Right renal pelvis (tissue), 4 donors: ENCODE measurements at regions not wholly inside any gene's neighbourhood (a gene's known extent, or its start where the extent isn't known, plus 50 kb on each side); places are given as distances from the start of the nearest gene placed in this dataset.
"Not testable (repeated sequence)": the region's sequence is repeated elsewhere in the genome, so short reads cannot be mapped to it uniquely, and the experiment has no call there.

Experiments
- DNase-seq, 4 donors: peaks; one replicate each; pipeline ENCODE4 v3.0.0-alpha.2; 2013; ENCODE audit warnings: low read depth in 4 of 4, low spot score in 3 of 4, missing footprints in 1 of 4

DNA sequence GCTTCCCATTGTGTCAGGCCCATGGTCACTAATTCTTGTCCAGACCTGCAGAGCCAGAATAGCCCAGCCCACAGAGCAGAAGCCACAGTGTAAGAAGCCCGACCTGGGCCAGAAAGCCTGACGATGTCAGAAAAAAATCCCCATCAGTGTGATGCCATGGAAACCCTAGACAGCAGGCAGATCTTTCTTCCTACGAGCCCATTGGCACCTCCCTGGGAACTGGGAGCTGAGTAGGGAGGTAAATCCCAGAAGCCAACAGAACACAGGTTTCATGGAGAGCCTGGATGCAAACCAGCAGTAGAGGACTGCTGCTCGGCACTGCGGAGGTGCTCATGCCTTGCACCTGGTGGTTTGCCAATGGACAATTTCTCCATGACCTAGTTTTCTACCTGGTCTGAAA lies 82.2 kb upstream of the SLC22A16 start:
- DNase-seq = no peak

DNA sequence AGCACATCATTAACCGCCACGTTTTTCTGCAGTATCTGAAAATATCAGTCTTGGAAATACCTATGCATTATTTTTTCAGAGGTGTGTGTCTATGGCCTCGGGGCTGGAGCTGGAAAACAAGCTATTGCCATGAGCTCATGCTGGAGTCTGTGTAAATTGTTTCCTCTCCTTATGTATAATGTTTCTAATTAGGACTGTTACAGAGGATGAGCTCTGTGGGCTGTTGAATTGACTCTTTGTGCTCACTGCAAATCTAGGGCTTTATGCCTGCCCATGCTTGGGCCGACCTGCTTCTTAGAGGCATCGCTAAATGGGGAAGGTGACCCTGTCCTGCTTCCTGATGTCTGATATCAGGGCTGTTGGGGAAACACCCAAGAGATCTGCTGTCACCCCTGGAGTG lies 80.8 kb upstream of the SLC22A16 start:
- no peak for DNase-seq

DNA sequence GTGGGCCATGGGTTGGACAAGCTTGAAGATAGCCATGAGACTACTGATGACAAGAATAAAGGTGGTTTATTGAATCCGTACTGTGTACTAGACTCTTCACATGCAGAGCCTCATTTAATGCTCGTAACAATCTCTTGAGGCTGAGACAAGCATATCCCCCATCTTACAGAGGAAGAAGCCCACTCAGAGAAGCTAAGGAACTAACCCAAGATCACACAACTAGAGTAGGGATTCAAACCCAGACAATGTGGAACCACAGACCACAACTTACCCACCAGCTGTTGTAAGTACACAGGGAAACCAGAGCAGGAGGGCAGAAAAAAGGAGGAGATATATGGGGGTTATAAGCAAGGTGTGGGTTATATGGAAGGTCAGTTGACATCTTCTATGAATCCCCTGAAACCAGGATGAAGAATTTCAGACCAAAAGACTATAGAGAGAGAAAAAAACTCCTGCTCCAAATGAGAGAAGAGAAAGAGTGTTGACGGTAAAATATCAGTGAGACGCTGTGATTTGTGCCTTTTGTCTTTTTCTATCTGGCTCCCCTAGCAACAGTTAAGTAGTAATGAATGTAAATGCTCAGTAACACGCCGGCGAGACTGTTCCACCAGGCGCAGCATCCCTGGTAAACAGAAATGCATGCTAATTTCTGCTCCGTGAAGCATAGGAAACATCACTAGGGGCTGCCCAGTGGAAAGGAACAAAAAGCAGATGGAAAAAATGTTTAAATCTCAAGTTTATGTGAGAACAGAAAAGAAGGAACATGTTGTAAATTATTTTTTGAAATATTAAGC lies 80.1 kb upstream of the SLC22A16 start:
- no peak for DNase-seq

DNA sequence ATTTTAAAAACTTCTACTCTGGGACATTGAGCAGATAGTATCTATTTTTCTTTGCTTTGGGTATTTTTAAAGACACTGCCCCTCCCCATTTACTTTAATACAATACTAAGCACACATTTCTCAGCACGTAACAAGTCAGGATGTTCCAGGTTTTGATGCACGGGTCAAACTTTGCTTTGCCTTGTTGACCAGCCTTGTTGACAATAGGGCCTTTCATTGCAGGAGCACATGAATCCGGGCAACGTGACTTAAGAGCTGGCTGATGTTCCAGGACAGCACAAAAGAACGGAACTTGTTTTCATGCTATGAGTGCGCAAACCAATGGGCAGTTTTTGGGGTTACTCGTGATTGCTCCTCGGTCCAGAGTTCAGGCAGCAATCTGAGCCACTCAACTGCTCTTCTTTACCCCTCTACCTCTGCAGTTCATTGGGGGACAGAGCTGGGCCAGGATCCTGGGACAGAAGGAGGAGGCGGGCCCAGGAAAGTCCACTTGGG lies 78.6 kb upstream of the SLC22A16 start:
- DNase-seq = no peak

DNA sequence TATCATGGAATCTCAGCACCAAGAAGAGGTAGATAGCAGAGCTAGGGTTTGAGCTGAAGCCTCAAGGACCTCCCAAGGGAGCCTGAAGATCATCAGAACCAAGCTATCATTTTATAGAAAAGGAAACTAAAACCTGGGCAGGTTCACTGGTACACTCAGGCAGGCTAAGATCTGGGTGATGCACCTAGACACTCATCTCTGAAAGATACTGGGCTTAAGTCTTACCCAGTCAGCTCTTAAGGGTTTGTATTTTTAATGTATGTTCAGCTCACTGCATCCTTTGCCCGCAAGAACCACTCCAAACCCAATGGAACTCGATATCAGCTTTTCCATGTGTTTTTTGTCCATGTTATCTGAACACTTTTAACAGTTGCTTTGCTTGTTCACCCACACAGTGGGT lies 78.0 kb upstream of the SLC22A16 start:
- no peak for DNase-seq

DNA sequence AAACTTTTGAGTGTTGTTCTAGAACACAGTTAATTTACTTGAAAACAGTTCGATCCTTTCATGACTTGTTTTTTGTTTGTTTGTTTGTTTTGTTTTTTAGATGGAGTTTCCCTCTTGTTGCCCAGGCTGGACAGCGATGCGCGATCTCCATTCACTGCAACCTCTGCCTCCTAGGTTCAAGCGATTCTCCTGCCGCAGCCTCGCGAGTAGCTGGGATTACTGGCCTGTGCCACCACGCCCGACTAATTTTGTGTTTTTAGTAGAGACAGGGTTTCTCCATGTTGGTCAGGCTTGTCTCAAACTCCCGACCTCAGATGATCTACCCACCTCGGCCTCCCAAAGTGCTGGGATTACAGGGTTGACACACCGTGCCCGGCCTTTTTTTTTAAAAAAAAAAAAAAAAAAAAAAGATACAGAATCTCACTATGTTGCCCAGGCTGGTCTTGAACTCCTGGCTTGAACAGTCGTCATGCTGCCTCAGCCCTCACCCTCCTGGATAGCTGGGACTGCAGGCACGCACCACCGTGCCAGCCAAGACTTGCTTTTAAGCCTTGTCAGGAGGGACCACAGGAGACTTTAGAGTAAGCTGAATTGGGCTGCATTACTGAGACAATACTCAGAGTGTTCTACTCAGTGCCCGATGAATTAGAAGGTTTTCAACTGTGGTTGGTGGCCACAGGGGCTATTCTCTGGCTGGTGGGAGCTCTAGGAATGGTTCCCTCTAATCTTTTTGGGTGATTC lies 76.7 kb upstream of the SLC22A16 start:
- no peak for DNase-seq

DNA sequence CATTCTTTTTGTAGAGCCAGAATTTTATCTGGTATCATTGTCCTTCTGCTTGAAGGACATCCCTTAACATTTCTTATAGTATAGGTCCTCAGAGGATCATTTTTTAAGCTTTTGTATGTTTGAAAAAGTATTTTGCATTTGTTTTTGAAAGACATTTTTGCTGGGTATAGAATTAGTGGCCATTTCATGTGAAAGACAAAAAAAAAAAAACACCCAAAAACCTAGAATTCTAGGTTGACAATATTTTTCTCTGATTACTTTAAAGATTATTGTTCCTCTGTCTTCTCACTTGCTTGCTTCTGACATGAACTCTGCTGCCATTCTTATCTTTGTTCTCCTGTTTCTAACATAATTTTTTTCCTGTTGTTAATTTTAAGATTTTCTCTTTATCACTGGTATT lies 75.7 kb upstream of the SLC22A16 start:
- DNase-seq = no peak

DNA sequence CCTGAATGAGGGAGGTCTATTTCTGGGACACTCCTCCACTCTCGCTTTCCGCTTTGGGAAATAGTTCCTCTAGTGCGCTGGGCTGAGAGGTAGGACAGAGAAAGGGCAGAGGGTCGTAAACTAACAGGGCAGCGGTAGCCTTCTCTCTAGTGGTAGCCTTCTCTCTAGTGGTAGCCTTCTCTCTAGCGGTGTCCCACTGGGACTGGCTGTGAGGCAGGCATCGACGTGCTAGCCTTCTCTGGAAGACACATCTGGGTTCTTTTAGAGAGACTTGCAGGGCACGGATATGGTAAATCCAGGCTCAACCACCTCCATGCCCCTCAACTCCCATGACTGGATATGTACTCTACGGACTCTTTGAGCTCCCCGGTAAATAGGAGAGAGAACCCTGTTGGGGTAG lies 74.7 kb upstream of the SLC22A16 start:
- DNase-seq = no peak

DNA sequence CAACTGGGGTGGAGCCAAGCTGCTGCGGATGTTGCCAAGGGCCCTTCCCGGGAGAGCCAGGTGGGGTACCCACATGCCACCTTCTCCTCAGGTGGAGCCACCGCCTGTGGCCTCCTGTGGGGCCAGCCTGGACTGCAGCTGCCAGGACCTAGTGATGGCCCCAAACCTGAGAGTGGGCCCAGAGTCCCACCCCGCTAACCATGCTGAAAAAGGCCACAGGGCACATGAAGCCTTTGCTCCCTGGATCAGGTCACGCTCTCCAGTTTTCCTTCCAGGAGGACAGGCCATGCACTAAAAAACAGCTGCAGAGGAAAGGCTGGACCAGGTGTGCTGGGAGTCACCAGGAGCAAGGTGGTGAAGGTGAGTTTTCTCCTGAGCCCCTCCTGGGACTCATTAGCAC lies 73.9 kb upstream of the SLC22A16 start:
- DNase-seq = no peak

DNA sequence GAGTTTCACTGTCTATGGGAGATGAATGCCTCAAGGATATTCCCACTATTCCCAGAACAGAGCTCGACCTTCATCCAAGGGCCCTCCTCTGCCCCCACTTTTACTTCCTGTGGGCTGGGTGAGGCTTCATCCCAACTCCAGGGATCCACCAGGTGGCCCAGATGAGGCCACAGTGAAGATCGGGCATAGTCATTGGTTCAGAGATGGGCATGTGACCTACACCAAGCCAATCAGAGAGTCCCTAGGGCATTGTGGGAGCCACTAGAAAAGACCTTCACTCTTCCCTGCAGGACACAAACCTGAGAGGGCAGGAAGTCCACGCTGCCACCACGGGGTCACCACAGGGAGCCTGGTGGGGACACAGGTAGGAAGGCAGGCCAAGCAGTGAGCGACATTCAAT lies 72.9 kb upstream of the SLC22A16 start:
- DNase-seq = no peak

DNA sequence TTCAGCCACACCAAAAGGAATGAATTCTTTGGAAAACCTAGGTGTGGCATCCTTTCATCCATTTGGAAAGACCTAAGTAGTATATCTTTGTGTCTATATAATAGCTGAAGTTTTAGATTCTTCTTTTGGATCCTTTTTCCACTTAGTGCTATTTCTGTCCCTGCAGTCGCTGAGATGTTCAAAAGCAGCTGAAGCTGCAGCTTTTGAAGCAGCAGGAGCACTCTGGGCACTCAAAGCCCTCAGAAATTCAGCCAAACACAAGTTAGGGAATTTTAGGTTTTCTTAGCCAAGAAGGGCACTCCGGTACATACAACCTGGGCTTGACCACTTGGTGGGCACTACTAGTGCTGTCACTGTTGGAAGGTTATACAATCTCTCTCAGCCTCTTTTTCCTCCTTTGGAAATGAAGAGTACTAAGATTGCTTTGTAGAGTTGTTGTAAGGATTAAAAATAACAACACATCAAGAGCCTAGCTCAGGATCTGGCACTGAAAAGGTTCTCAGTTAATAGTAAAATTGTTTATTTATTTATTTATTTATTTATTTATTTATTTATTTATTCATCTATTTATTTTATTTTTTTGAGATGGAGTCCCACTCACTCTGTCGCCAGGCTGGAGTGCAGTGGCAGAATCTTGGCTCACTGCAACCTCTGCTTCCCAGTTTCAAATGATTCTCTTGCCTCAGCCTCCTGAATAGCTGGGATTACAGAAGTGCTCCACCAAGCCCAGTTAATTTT lies 71.9 kb upstream of the SLC22A16 start:
- DNase-seq = no peak

DNA sequence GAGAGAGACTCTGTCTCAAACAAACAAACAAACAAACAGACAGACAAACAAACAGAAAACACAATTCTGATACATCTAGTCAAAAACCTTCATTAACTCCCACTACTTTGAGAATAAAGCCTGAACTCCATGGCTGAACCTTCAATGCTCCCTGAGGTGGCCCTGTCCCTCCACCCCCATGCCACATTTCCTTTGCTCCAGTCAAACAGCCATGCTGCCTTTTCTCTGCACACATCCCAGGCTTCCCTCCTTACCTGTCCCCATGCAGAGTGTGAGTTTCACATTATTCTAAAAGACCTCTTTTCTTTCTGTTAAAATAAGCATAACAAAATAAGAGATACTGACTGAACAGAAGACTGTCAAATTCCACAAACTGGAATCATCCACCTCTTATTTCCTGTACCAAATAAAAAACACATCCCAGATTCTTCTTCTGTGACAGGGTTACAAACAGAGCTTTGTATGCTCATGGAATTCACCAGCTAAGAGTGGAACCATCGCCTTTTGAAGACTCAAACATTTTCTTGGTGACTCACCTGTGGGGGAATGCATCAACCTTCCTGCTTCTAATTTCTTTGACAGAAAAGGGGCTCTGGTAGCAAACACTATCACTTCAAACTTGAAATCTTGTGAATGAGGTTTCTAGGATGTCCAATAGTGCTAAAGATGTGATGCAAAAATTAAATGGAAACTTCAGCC lies 71.0 kb upstream of the SLC22A16 start:
- no peak for DNase-seq

DNA sequence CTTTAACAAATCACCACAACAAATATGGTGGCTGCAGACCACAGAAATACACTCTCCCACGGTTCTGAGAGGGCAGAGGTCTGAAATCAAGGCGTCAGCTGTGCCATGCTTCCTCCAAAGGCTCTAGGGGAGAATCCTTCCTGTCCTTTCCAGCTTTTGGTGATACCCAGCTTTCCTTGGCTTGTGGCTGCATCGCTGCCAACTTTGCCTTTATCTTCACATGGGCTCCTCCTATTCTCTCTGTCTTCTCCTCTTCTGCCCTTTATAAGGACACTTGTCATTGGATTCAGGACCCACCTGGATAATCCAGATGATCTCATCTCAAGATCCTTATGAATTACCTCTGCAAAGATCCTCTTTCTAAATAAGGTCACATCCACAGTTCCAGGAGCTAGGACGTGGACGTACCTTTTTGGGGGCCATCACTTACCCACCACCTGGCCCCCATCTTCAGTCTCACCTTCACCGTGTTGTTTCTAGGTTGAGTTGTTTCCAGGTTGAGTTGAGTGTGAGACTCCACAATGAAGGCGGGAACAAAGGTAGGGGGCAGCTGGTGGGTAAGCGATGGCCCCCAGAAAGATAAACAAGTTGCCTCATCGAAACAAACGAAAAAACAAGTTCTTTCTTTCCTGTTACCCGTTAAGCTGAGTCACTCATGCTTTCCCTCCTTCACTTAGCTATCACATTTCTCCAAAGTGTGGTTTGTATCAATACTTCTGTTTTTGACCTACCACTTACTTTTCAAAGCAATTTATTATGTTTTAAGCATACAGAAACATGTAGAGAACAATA lies 68.9 kb upstream of the SLC22A16 start:
- no peak for DNase-seq

DNA sequence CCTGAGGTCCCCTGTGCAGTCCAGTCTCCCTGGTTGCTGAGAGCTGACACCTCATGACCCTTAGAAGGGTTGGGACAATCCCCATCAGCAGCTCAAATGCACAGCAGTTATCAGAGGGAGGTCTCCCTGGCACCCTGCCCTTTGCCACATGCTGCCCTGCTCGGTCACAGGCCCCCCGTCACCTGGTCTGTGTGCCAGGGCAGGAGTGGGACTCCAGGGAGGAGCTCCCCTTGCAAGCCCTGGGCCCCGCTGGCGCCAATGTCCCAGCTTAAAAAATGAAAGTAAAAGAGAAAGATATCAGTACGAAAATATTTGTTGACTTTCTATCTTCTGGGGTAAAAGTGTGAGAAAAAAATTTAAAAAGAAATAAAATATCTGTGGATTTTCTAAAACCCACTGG lies 68.1 kb upstream of the SLC22A16 start:
- DNase-seq = no peak

DNA sequence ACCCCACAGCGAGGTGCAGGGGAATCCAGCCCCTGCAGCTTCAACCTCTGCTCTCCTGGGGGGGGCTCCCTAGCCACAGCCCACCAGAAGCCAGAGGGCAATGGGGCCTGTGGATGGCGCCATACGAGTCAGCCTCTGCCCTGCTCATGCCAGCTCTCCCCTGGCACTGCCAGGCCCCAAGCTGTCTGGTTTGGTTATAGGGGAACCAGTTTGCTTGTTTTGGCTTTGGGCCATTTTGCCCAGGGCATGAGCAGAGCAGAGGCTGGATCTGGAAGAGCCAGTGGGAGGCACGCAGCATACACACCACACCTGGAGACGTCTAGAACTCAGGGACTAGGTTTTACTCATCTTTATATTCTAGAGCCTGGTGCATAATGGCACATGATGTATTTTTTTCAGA lies 66.7 kb upstream of the SLC22A16 start:
- DNase-seq = no peak

DNA sequence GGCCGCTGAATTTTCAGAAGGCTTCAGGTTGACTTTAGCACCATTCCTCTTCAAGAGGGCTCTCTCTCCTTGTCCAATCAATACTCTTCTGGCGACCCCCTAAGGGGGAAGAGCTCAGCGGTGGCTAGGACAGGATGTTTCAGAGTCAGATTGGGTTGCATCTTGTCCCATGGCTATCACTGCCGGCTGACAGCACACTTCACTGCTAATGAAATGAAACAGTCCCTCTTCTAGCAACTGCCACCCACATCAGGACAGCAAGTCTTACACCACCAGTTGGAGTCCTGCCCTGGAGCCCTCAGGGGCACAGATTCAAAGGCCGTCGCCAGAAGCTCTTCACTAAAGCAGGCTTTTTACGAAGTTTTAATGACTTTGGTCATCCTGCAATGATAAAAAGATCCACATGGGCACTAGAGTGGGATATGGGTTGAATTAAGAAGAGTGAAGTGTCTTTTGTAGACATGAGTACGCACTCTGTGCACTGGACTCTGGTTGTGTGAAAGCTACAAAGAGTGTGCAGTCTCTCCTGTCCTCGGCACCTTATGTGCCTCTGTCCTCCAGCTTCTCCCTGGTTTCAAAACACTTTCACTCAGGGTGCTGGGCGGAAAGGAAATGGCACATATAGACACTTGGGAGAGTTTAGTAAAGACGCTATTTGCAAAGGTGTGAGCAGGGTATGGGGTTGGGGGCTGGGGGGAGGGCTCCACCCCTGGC lies 66.1 kb upstream of the SLC22A16 start:
- no peak for DNase-seq

DNA sequence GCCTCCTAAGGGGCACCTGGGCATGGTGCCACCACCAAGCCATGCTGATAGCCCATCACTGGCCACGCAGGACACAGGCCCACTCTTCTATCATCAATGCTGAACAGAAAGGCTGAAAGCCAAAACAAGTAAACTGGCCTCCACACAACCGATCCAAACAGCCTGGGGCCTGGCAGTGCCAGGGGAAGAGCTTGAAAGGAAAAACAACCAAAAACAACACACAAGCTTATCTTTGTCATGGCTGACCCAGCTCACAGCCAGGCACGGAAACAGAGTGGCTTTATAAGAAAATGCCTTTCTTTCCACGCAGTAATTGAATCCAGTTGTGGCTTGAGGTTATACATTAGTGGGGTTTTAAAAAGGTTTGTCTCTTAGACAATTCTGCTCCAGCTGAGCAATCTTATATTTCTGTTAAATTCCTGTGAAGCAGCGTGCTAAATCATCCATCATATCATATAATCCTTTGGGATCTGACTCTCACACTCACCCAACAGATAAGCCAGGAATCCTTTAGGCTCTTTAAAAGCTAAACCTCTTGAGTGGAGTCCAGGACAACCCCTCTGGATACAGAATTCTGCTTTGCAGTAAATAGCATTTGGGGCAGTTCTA lies 65.4 kb upstream of the SLC22A16 start:
- DNase-seq = no peak

DNA sequence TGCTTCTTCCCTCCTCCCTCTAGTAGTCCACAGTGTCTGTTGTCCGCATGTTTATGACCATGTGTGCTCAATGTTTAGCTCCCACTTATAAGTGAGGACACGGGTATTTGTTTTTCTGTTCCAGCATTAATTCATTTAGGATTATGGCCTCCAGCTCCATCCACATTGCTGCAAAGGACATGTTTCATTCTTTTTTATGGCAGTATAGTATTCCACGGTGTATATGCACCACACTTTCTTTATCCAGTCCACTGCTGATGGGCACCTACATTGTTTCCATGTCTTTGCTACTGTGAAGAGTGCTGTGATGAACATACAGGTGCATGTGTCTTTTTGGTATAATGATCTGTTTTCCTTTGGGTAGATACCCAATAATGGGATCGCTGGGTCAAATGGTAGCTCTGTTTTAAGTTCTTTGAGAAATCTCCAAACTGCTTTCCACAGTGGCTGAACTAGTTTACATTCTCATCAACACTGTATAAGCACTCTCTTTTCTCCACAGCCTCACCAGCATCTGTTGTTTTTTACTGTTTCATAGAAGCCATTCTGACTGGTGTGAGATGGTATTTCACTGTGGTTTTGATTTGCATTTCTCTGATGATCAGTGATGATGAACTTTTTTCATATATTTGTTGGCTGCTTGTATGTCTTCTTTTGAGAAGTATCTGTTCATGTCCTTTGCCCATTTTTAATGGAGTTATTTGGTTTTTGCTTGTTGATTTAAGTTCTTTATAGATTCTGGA lies 63.0 kb upstream of the SLC22A16 start:
- not testable (repeated sequence) for DNase-seq
